GM23248 (cell line): ENCODE measurements at regions not wholly inside any gene's neighbourhood (a gene's known extent, or its start where the extent isn't known, plus 50 kb on each side); places are given as distances from the start of the nearest gene placed in this dataset.
"Not testable (repeated sequence)": the region's sequence is repeated elsewhere in the genome, so short reads cannot be mapped to it uniquely, and the experiment has no call there.

ENCODE experiments used
- EZH2 ChIP-seq: fragments of 200-600 bp; sonication (generic); IDR thresholded peaks from 2 replicates; pipeline ENCODE4 v1.6.1; 2018; ENCODE audit warnings: antibody characterized with exemption, mild to moderate bottlenecking; ENCODE audit not compliant: insufficient read depth, poor library complexity, severe bottlenecking
- EZH2phosphoT487 ChIP-seq: fragments of 200-600 bp; sonication (generic); IDR thresholded peaks from 2 replicates; pipeline ENCODE4 v1.6.1; 2018; ENCODE audit warnings: antibody characterized with exemption, moderate library complexity, mild to moderate bottlenecking, low read depth; ENCODE audit not compliant: insufficient read depth

DNA sequence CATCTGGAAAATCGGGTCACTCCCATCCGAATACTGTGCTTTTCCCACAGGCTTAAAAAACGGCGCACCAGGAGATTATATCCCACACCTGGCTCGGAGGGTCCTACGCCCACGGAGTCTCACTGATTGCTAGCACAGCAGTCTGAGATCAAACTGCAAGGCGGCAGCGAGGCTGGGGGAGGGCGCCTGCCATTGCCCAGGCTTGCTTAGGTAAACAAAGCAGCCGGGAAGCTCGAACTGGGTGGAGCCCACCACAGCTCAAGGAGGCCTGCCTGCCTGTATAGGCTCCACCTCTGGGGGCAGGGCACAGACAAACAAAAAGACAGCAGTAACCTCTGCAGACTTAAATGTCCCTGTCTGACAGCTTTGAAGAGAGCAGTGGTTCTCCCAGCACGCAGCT, 415.9 kb upstream of the HNRNPA3 start:
- not testable (repeated sequence) for TF ChIP-seq EZH2, EZH2phosphoT487
